Esophagus squamous epithelium (tissue), 4 donors: ENCODE measurements at regions not wholly inside any gene's neighbourhood (a gene's known extent, or its start where the extent isn't known, plus 50 kb on each side); places are given as distances from the start of the nearest gene placed in this dataset.

Source experiments
- CTCF ChIP-seq, 6 experiments: fragments of 450-650 bp in 4 of 6; fragments of 200-600 bp in 2 of 6; sonication (generic) in 2 of 6; IDR thresholded peaks; one replicate each; pipeline ENCODE4 v1.5.1; 2016 to 2019; ENCODE audit warnings: antibody characterized with exemption in 6 of 6, mild to moderate bottlenecking in 4 of 6, moderate library complexity in 4 of 6
- POLR2A ChIP-seq, 4 donors: fragments of 450-650 bp; IDR thresholded peaks; one replicate each; pipeline ENCODE4 v1.6.1; 2017; ENCODE audit warnings: antibody characterized with exemption in 4 of 4, mild to moderate bottlenecking in 4 of 4, moderate library complexity in 3 of 4

GRCh38 chr7:53446170-53446569 lies 410.7 kb downstream of the POM121L12 start:
- TF ChIP-seq CTCF (IDR thresholded peaks at IDR 0.05) (no peak), POLR2A (IDR thresholded peaks at IDR 0.05) (no peak)
